GM12874 (cell line): ENCODE measurements at regions not wholly inside any gene's neighbourhood (a gene's known extent, or its start where the extent isn't known, plus 50 kb on each side); places are given as distances from the start of the nearest gene placed in this dataset.

Experiments used
- CTCF ChIP-seq: IDR thresholded peaks from 2 replicates; pipeline ENCODE4 v1.5.1; 2011; ENCODE audit warnings: low read depth, mild to moderate bottlenecking, control low read depth, low read length, moderate library complexity; ENCODE audit not compliant: insufficient read depth

DNA sequence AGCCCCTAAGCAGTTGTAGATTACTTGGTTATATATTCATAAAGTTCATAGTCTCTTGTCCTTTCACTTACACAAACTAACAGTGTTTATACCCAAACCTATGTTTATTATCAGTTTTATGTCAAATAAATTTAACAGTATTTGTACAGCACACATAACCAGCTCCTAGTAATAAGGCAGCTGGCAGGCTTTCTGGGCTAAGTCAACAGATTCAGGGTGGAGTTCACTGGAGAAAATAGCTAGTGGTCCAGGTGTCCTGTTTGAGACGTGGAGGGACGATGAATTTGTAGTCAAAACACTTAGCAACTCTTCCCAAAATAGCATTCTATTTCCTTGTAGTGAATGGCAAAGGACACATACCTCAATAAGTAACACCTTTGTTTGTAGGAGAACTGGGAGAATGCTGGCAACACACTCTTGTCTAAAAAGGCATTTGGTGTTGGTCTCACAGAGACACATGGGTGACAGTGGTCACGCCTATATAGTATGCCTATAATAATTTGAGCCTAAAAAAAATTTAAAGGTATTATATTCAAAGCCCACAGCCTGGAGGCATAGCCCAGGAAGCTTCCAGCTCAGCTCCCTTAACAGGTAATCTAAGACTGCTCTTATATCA, 156.4 kb upstream of the CARMIL1 start:
- TF ChIP-seq CTCF = no peak

- no peak for TF ChIP-seq CTCF
Observed at GRCh38 chr6:25124216-25124715, 154.9 kb upstream of the CARMIL1 start.

- TF ChIP-seq CTCF = no peak
Observed at GRCh38 chr6:25125736-25126135, 153.4 kb upstream of the CARMIL1 start.

- no peak for TF ChIP-seq CTCF
Observed at GRCh38 chr6:25127076-25127837, 151.9 kb upstream of the CARMIL1 start.

DNA sequence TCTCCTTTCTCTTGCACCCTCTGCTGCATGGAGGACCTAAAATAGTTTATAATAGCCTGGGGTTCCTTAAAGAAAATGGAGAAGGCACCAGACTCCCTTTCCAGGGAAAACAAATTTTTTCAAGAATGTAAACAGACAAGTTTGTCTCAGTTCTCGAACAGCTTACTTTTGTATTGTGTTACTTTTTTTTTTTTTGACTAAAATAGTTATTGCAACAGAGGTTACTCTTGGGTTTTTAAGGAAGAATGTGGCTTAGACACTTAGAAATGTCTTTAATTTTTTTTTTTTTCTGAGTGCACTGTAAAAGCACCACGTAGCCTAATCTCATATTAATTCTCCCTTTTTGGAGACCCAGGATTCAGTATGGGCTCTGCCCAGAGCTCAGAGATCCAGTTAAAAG, 148.7 kb upstream of the CARMIL1 start:
- no peak for TF ChIP-seq CTCF

GRCh38 chr6:25132934-25133333, 146.2 kb upstream of the CARMIL1 start:
- TF ChIP-seq CTCF = no peak

DNA sequence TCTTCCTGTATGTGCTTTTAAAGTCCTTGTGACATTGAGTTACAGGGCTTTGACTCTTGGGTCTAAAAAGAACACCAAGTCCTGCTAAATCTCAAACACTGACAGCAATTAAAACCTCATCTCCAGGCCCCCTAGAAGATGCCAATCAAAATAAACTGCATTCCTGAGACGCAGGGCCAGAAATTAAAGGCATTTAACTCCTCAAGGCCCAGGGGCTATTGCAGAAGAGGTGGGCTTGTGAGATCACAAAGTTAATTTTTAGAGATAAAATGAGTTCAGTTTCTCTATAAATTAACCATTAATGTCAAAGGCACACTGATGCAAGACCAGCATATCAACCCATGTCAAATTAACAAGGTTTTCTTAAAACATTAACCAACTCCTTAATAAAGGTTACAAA, 145.6 kb upstream of the CARMIL1 start:
- no peak for TF ChIP-seq CTCF
